Tibial nerve (tissue), 4 donors: ENCODE measurements at regions not wholly inside any gene's neighbourhood (a gene's known extent, or its start where the extent isn't known, plus 50 kb on each side); places are given as distances from the start of the nearest gene placed in this dataset.
"Not testable (repeated sequence)": the region's sequence is repeated elsewhere in the genome, so short reads cannot be mapped to it uniquely, and the experiment has no call there.

Experiments
- DNase-seq, 2 donors: peaks; one replicate each; pipeline ENCODE4 v3.0.0-alpha.2; 2019; ENCODE audit warnings: low spot score in 2 of 2
- H3K27ac ChIP-seq, 4 donors: fragments of 200-600 bp; sonication (generic) in 3 of 4; one replicate each; pipeline ENCODE4 v1.5.1; 2017 to 2019; ENCODE audit warnings: mild to moderate bottlenecking in 1 of 4
- H3K27me3 ChIP-seq, 2 donors: fragments of 200-600 bp; sonication (generic) in 1 of 2; one replicate each; pipeline versions ENCODE4 v1.5.1 to v1.6.0; 2017 to 2019
- H3K36me3 ChIP-seq, 3 donors: fragments of 200-600 bp; sonication (generic); one replicate each; pipeline ENCODE4 v1.5.1; 2018 to 2019
- H3K4me1 ChIP-seq, 4 donors: fragments of 200-600 bp; sonication (generic) in 3 of 4; one replicate each; pipeline ENCODE4 v1.5.1; 2017 to 2019
- H3K4me3 ChIP-seq, 4 donors: fragments of 200-600 bp; sonication (generic) in 3 of 4; one replicate each; pipeline ENCODE4 v1.5.1; 2017 to 2019; ENCODE audit warnings: mild to moderate bottlenecking in 1 of 4, moderate library complexity in 1 of 4
- H3K9me3 ChIP-seq, 4 donors: fragments of 200-600 bp; sonication (generic) in 3 of 4; one replicate each; pipeline ENCODE4 v1.5.1; 2017 to 2019
- EP300 ChIP-seq, 2 donors: sonication (generic); formaldehyde crosslinking; IDR thresholded peaks; one replicate each; pipeline ENCODE4 v1.6.1; 2017; ENCODE audit warnings: antibody characterized with exemption in 2 of 2, mild to moderate bottlenecking in 1 of 2
- POLR2A ChIP-seq, 2 donors: fragments of 450-650 bp; IDR thresholded peaks; one replicate each; pipeline ENCODE4 v1.6.1; 2017; ENCODE audit warnings: antibody characterized with exemption in 2 of 2, mild to moderate bottlenecking in 2 of 2, moderate library complexity in 2 of 2
- WGBS, 2 donors: methylation state at CpG; one replicate each; pipeline ENCODE4 v1.1.5; 2018; 5-methylcytosine and 5-hydroxymethylcytosine counted together
- TF ChIP-seq, protein P1 (sequence below), 5 experiments: fragments of 200-600 bp in 3 of 5; fragments of 450-650 bp in 2 of 5; sonication (generic) in 3 of 5; IDR thresholded peaks; one replicate each; pipeline ENCODE4 v1.5.1; 2016 to 2019; ENCODE audit warnings: antibody characterized with exemption in 5 of 5, mild to moderate bottlenecking in 3 of 5, moderate library complexity in 2 of 5

DNA sequence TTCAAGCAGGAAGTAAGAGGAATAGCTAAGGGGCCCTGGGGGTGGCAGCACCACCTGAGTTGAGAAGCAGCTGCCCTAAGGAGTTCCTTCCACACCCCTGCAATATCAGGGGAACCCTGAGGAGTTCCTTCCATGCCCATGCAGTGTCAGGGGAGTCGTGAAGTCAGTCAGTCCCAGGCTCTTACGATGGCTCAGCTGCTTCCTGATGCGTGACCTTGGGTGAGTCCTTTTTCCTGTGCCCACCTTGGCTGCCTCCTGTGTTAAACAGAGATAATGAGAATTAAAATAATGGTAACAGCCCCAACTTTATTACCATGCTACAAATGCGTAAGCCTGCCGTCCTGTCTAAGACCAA lies 181.1 kb downstream of the MIAT start:
- H3K27ac ChIP-seq, result no peak overlapping the region
- H3K36me3 ChIP-seq, result no peaks in the 10 kb centered on the region
- H3K9me3 ChIP-seq, result no peaks in the 10 kb centered on the region
- H3K4me3 ChIP-seq, result no peak overlapping the region
- 80 to 86% methylated on average over 5 of the region's 5 CpGs for WGBS, 2 donors
- no peak for DNase-seq
- H3K27me3 ChIP-seq, result no peaks in the 10 kb centered on the region
- no peaks in the 10 kb centered on the region for H3K4me1 ChIP-seq
- no peak for TF ChIP-seq POLR2A (IDR thresholded peaks at IDR 0.05)
- no peak for TF ChIP-seq EP300 (IDR thresholded peaks at IDR 0.05)
- TF ChIP-seq, protein P1, sequence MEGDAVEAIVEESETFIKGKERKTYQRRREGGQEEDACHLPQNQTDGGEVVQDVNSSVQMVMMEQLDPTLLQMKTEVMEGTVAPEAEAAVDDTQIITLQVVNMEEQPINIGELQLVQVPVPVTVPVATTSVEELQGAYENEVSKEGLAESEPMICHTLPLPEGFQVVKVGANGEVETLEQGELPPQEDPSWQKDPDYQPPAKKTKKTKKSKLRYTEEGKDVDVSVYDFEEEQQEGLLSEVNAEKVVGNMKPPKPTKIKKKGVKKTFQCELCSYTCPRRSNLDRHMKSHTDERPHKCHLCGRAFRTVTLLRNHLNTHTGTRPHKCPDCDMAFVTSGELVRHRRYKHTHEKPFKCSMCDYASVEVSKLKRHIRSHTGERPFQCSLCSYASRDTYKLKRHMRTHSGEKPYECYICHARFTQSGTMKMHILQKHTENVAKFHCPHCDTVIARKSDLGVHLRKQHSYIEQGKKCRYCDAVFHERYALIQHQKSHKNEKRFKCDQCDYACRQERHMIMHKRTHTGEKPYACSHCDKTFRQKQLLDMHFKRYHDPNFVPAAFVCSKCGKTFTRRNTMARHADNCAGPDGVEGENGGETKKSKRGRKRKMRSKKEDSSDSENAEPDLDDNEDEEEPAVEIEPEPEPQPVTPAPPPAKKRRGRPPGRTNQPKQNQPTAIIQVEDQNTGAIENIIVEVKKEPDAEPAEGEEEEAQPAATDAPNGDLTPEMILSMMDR (IDR thresholded peaks at IDR 0.05), result no peak

DNA sequence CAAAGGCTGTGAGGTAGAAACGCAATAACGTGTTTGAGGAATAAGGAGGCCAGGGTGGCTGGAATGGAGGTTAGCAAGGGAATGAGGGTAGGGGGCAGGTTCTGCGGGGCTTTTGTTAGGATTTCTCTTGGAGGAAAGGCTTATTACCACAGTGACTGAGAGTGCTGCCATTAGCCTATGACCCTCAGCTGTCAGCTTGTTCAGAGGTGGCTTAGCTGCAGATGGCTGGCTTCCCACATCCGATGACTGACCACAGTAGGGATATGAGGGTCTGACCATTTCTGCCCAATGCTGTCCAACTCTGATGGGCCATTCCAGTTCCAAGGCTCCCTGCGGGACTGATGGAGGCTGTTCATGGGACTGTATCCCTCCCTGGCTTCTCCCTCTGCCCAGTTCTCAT lies 181.8 kb downstream of the MIAT start:
- H3K4me3 ChIP-seq, result no peak overlapping the region
- no peaks in the 10 kb centered on the region for H3K36me3 ChIP-seq
- no peak overlapping the region for H3K27ac ChIP-seq
- no peaks in the 10 kb centered on the region for H3K9me3 ChIP-seq
- H3K4me1 ChIP-seq, result no peaks in the 10 kb centered on the region
- 72 to 75% methylated on average over 5 of the region's 5 CpGs for WGBS, 2 donors
- TF ChIP-seq EP300 (IDR thresholded peaks at IDR 0.05) (no peak), POLR2A (IDR thresholded peaks at IDR 0.05) (no peak)
- TF ChIP-seq, protein P1 (IDR thresholded peaks at IDR 0.05), result no peak
- DNase-seq, result no peak
- no peaks in the 10 kb centered on the region for H3K27me3 ChIP-seq

DNA sequence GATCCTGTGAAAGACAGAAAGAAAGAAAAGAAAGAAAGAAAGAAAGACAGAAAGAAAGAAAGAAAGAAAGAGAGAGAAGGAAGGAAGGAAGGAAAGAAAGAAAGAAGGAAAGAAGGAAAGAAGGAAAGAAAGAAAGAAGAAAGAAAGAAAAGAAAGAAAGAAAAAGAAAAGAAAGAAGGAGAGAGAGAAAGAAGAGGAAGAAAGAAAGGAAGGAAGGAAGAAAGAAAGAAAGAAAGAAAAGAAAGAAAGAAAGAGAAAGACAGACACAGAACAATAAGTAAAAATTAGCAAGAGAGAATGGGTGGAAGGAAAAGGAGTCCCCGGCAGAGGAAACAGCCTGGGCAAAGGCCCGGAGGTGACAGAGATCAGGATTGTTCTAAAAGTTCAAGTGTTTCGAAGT lies 183.4 kb downstream of the MIAT start:
- H3K27me3 ChIP-seq, H3K4me3 ChIP-seq, H3K9me3 ChIP-seq, H3K4me1 ChIP-seq, H3K27ac ChIP-seq, DNase-seq, H3K36me3 ChIP-seq: not testable (repeated sequence)
- 76 to 80% methylated on average over 3 of the region's 3 CpGs for WGBS, 2 donors

DNA sequence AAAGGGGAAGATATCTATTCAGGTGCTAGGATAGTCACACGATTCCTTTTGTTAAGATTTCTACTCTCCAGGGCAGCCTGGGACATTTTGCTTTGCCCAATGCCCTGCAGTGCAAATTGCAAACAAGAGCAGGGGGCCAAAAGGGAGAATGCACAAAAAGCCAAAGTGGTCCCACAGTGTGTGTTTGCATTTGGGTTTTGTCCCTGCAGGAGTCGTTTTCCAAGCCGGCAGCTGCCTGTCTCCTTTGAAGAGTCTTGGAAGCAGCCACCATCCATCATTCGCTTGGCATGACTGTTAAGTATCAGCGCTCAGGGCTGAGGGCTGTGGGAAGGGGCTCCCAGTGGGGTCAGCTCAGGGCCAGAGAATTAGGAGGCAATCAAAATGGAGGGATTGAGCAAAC lies 184.7 kb downstream of the MIAT start:
- TF ChIP-seq, protein P1 (IDR thresholded peaks at IDR 0.05), result no peak
- TF ChIP-seq POLR2A (IDR thresholded peaks at IDR 0.05), result no peak
- no peak for TF ChIP-seq EP300 (IDR thresholded peaks at IDR 0.05)
- 46 to 67% methylated on average over 5 of the region's 5 CpGs for WGBS, 2 donors

DNA sequence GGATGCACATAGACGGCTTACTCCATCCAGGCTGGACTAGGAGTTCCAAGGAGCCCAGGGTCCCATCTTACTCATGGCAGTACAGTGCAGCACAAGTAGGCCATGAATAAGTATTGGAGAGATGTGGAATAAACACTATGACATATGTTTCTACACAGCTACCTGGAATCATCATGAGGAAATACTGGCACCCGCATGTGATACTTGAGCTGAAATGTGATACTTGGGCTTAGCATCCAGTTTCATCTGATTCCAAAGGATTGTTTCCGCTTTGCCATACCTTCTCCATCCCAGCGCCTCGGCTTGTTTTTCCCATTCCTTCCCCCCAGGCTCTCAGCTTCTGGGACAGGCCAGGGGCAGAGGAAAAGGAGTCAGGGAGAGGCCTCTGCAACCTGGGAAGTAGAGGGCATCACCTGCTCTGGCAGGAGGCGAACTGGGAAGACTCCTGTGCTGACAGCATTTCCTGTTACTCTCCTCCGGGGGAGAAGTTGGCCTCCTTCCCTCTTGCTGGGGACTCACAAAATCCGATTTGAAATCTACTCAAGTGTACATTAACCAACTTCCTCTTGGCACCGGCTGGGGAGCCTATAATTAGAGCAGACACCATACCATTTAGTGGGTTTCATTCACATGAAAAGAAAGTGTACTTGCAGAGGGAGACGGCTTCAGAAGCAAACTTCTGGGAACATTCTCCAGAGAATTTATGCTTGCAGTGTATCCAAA lies 187.8 kb downstream of the MIAT start:
- H3K4me3 ChIP-seq, result no peak overlapping the region
- no peaks in the 10 kb centered on the region for H3K36me3 ChIP-seq
- no peaks in the 10 kb centered on the region for H3K9me3 ChIP-seq
- TF ChIP-seq, protein P1 (IDR thresholded peaks at IDR 0.05), result no peak
- TF ChIP-seq EP300 (IDR thresholded peaks at IDR 0.05), result no peak
- no peak for TF ChIP-seq POLR2A (IDR thresholded peaks at IDR 0.05)
- WGBS, 2 donors, result 47 to 50% methylated on average over 10 of the region's 10 CpGs
- no peaks in the 10 kb centered on the region for H3K4me1 ChIP-seq
- DNase-seq, result no peak
- H3K27ac ChIP-seq, result no peak overlapping the region
- H3K27me3 ChIP-seq, result no peaks in the 10 kb centered on the region

More for the DNA sequence above, 184.7 kb downstream of the MIAT start:
- DNase-seq, result no peak
- Histone ChIP-seq H3K27ac (no peak overlapping the region), H3K4me3 (no peak overlapping the region), H3K9me3 (no peaks in the 10 kb centered on the region), H3K36me3 (no peaks in the 10 kb centered on the region), H3K4me1 (no peaks in the 10 kb centered on the region), H3K27me3 (no peaks in the 10 kb centered on the region)

DNA sequence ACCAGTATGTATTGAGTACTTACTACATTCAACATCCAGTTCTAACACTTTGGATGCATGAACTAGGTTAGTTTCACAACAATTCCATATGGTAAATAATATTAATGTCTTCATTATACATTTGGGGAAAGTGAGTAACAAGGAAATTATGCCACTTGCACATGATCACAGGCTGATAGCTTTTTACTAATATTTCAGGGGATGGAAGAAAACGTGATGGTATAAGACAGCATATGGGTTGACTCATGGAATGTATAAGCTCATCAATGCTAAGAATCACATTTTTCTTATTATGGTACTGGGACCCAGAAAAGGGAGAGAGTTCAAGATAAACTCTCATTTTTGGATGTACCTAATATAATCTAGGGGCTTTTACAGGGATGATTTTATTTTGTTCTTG lies 188.7 kb downstream of the MIAT start:
- TF ChIP-seq EP300 (IDR thresholded peaks at IDR 0.05) (no peak), POLR2A (IDR thresholded peaks at IDR 0.05) (no peak)
- TF ChIP-seq, protein P1 (IDR thresholded peaks at IDR 0.05), result no peak
- 64 to 93% methylated on average over 1 of the region's 1 CpG for WGBS, 2 donors
- Histone ChIP-seq H3K27ac (no peak overlapping the region), H3K27me3 (no peaks in the 10 kb centered on the region), H3K4me3 (no peak overlapping the region), H3K9me3 (no peaks in the 10 kb centered on the region), H3K36me3 (no peaks in the 10 kb centered on the region), H3K4me1 (no peaks in the 10 kb centered on the region)
- DNase-seq, result no peak
